K562 (cell line): ENCODE measurements at regions not wholly inside any gene's neighbourhood (a gene's known extent, or its start where the extent isn't known, plus 50 kb on each side); places are given as distances from the start of the nearest gene placed in this dataset.

Source experiments
- BCL6 ChIP-seq: fragments of 250-450 bp; sonication (Bioruptor Pico); IDR thresholded peaks from 2 replicates; pipeline ENCODE4 v1.4.0; 2020
- EZH2 ChIP-seq: IDR thresholded peaks from 2 replicates; pipeline ENCODE4 v1.6.1; 2012; ENCODE audit warnings: low read depth, mild to moderate bottlenecking, inconsistent platforms, low read length, borderline replicate concordance
- MAFG ChIP-seq: fragments of 450-650 bp; conservative IDR thresholded peaks from 2 replicates; pipeline ENCODE4 v1.6.1; 2016; ENCODE audit warnings: missing genetic modification characterization, missing compliant biosample characterization
- MYC ChIP-seq, 2 experiments: fragments of 250-450 bp in 1 of 2; sonication (Bioruptor Pico) in 1 of 2; IDR thresholded peaks; 2 replicates each; pipeline versions ENCODE4 v1.5.1 to v1.6.1; 2012 to 2021; ENCODE audit warnings: low read depth in 2 of 2, borderline replicate concordance in 1 of 2, improper control_type of control experiment in 1 of 2, low read length in 1 of 2, mild to moderate bottlenecking in 1 of 2, moderate library complexity in 1 of 2
- PML ChIP-seq: IDR thresholded peaks from 2 replicates; pipeline ENCODE4 v1.6.1; 2012; ENCODE audit warnings: low read length, inconsistent platforms
- POLR2AphosphoS5 ChIP-seq: IDR thresholded peaks from 2 replicates; pipeline ENCODE4 v1.6.1; 2011; ENCODE audit warnings: mild to moderate bottlenecking, low read depth, low read length, moderate library complexity; ENCODE audit not compliant: control insufficient read depth, insufficient read depth
- SMC3 ChIP-seq: conservative IDR thresholded peaks from 2 replicates; pipeline ENCODE4 v1.6.1; 2011; ENCODE audit warnings: low read depth, low read length, improper control_type of control experiment; ENCODE audit not compliant: insufficient read depth
- TBL1XR1 ChIP-seq, 2 experiments: IDR thresholded peaks; 2 replicates each; pipeline ENCODE4 v1.6.1; 2012; ENCODE audit warnings: improper control_type of control experiment in 2 of 2, low read length in 2 of 2, mild to moderate bottlenecking in 1 of 2
- TCF7 ChIP-seq: sonication (generic); IDR thresholded peaks from 2 replicates; pipeline ENCODE4 v1.6.1; 2016; ENCODE audit warnings: antibody characterized with exemption, borderline replicate concordance
- THAP12 ChIP-seq: fragments of 250-450 bp; sonication (Bioruptor Pico); IDR thresholded peaks from 2 replicates; pipeline ENCODE4 v1.9.0; 2021; ENCODE audit warnings: mild to moderate bottlenecking, inconsistent platforms
- TF ChIP-seq, protein P1 (sequence below): fragments of 200-800 bp; sonication (Bioruptor generic); IDR thresholded peaks from 2 replicates; pipeline ENCODE4 v1.6.1; 2017; ENCODE audit warnings: missing genetic modification characterization, missing compliant biosample characterization
- TF ChIP-seq, protein P2 (sequence below), 3 experiments: IDR thresholded peaks in 2 of 3; conservative IDR thresholded peaks in 1 of 3; 2 replicates each; pipeline ENCODE4 v1.5.1; 2011 to 2012; ENCODE audit warnings: low read length in 3 of 3, mild to moderate bottlenecking in 3 of 3, control low read depth in 2 of 3, improper control_type of control experiment in 1 of 3, inconsistent platforms in 1 of 3, low read depth in 1 of 3, mixed read lengths in 1 of 3, moderate library complexity in 1 of 3; ENCODE audit not compliant: insufficient read depth in 2 of 3
- TF ChIP-seq, protein P3 (sequence below), 2 experiments: fragments of 450-650 bp; IDR thresholded peaks; 2 replicates each; pipeline ENCODE4 v1.6.1; 2016

DNA sequence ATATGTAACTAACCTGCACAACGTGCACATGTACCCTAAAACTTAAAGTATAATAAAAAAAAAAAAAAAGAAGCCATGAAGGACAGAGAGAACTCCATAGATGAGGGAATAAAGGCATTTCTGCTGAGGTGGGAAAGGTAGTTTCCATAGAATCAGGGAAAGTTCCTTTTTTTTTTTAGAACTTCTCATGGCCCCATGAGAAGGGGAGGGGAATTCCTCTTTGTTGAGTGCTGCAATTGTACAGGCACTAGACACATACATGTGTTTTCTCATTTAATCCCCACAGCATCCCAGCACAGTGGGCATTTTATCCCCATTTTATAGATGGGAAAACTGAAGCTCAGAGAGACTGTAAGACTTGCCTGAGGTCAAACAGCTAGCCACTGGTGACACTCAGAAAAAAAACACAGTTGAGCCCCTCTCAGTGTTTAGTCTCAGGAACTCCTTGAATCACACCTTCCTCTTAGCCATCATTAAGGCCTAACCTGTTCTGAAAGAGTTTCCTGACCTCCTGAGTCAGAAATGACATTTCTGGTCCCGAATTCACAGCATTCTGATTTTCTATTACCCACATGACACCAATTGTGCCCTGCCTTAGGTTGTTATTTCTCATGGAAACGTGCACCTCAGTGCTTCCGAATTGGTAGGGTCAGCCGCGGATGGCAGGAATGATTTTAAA is 189.3 kb upstream of the G2E3 start:
- TF ChIP-seq THAP12 (CRISPR knock-in tag) (no peak), BCL6 (CRISPR knock-in tag) (no peak), MYC (IDR thresholded peaks at IDR 0.05; ENCODE audit: low read depth, low read length) (no peak), MYC (CRISPR knock-in tag; IDR thresholded peaks at IDR 0.05; ENCODE audit: borderline replicate concordance, low read depth) (no peak), MAFG (tag) (no peak), PML (no peak), TCF7 (no peak), TBL1XR1 (IDR thresholded peaks at IDR 0.05; ENCODE audit: low read length in 2 of 2) (no peak), EZH2 (no peak), POLR2AphosphoS5 (no peak), SMC3 (no peak)
- TF ChIP-seq, protein P1, sequence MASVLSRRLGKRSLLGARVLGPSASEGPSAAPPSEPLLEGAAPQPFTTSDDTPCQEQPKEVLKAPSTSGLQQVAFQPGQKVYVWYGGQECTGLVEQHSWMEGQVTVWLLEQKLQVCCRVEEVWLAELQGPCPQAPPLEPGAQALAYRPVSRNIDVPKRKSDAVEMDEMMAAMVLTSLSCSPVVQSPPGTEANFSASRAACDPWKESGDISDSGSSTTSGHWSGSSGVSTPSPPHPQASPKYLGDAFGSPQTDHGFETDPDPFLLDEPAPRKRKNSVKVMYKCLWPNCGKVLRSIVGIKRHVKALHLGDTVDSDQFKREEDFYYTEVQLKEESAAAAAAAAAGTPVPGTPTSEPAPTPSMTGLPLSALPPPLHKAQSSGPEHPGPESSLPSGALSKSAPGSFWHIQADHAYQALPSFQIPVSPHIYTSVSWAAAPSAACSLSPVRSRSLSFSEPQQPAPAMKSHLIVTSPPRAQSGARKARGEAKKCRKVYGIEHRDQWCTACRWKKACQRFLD, result no peak
- TF ChIP-seq, protein P2, sequence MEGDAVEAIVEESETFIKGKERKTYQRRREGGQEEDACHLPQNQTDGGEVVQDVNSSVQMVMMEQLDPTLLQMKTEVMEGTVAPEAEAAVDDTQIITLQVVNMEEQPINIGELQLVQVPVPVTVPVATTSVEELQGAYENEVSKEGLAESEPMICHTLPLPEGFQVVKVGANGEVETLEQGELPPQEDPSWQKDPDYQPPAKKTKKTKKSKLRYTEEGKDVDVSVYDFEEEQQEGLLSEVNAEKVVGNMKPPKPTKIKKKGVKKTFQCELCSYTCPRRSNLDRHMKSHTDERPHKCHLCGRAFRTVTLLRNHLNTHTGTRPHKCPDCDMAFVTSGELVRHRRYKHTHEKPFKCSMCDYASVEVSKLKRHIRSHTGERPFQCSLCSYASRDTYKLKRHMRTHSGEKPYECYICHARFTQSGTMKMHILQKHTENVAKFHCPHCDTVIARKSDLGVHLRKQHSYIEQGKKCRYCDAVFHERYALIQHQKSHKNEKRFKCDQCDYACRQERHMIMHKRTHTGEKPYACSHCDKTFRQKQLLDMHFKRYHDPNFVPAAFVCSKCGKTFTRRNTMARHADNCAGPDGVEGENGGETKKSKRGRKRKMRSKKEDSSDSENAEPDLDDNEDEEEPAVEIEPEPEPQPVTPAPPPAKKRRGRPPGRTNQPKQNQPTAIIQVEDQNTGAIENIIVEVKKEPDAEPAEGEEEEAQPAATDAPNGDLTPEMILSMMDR (IDR thresholded peaks at IDR 0.05 in 2 of 3, conservative IDR thresholded peaks at IDR 0.05 in 1 of 3; ENCODE audit: insufficient read depth in 2 of 3, low read depth in 1 of 3, low read length in 3 of 3), result no peak
- TF ChIP-seq, protein P3, sequence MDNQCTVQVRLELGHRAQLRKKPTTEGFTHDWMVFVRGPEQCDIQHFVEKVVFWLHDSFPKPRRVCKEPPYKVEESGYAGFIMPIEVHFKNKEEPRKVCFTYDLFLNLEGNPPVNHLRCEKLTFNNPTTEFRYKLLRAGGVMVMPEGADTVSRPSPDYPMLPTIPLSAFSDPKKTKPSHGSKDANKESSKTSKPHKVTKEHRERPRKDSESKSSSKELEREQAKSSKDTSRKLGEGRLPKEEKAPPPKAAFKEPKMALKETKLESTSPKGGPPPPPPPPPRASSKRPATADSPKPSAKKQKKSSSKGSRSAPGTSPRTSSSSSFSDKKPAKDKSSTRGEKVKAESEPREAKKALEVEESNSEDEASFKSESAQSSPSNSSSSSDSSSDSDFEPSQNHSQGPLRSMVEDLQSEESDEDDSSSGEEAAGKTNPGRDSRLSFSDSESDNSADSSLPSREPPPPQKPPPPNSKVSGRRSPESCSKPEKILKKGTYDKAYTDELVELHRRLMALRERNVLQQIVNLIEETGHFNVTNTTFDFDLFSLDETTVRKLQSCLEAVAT (IDR thresholded peaks at IDR 0.05), result no peak
